ENCODE measurements at regions not wholly inside any gene's neighbourhood (a gene's known extent, or its start where the extent isn't known, plus 50 kb on each side); places are given as distances from the start of the nearest gene placed in this dataset.

DNA sequence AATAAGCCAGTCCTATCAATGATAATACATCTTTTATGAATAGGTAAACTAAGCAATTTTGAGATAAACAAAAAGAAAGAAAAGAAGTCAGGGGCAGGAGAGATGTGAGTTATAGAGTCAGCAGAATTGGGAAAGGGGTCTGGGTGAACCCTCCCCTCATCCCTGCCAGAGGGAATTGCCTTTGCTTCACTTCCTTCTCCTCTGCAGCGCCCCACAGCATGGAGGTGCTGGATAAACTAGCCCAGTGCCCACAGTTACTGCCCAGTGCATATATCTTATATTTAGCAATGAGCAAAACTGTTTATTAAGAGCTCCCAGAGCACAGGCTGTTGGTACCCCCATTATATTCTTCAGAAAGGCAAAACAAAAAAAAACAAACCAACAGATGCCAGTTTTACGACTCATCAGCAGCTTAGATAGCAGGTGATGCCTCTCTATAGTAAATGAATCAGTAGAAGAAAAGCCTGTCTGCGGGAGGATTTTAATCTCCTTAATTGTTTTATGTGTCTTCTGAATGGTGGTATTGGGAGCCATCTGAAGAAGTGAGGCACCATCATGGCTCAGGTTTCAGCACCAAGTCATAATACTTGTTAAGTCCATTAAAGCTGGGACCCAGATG lies 419.2 kb downstream of the EPM2A start:
- no peak for DNase-seq (ENCODE audit: low spot score in 2 of 2)
- no peak for TF ChIP-seq CTCF (IDR thresholded peaks at IDR 0.05)
- no peaks in the 10 kb centered on the region for H3K27me3 ChIP-seq
- H3K36me3 ChIP-seq, result no peaks in the 10 kb centered on the region
- H3K4me1 ChIP-seq, result no peaks in the 10 kb centered on the region
- intact Hi-C loops (cut with DNase I), result no loop called here
- H3K9me3 ChIP-seq, result no peaks in the 10 kb centered on the region
- no peak overlapping the region for H3K4me3 ChIP-seq
- H3K27ac ChIP-seq, result no peak overlapping the region

DNA sequence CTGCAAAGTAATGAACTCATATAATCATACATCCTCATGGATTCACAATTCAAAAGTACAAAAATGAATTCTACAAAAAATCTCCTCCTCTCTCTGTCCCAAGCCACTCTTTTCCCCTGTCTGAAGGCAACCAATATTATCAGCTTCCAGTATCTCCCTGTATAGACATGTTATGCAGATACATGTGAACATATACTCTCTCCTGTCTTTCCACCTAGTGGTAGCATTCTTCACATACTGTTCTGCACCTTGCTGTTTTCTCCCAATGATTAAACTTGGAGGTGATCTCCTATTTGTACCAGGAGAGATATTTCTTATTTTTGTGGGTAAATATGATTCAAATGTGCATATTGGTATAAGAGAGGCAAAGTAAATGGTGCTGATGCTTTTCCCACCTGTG lies 416.4 kb downstream of the EPM2A start:
- H3K4me1 ChIP-seq, result no peaks in the 10 kb centered on the region
- no peak for DNase-seq (ENCODE audit: low spot score in 2 of 2)
- H3K4me3 ChIP-seq, result no peak overlapping the region
- H3K27ac ChIP-seq, result no peak overlapping the region
- intact Hi-C loops (cut with DNase I), result no loop called here
- no peaks in the 10 kb centered on the region for H3K36me3 ChIP-seq
- H3K27me3 ChIP-seq, result no peaks in the 10 kb centered on the region
- H3K9me3 ChIP-seq, result no peaks in the 10 kb centered on the region
- TF ChIP-seq CTCF (IDR thresholded peaks at IDR 0.05), result no peak

GRCh38 chr6:145319605-145320004 lies 415.7 kb downstream of the EPM2A start:
- intact Hi-C loops (cut with DNase I), result no loop called here
- H3K36me3 ChIP-seq, result no peaks in the 10 kb centered on the region
- H3K4me3 ChIP-seq, result no peak overlapping the region
- H3K27ac ChIP-seq, result no peak overlapping the region
- H3K9me3 ChIP-seq, result no peaks in the 10 kb centered on the region
- no peak for TF ChIP-seq CTCF (IDR thresholded peaks at IDR 0.05)
- no peaks in the 10 kb centered on the region for H3K4me1 ChIP-seq
- DNase-seq (ENCODE audit: low spot score in 2 of 2), result no peak
- no peaks in the 10 kb centered on the region for H3K27me3 ChIP-seq

DNA sequence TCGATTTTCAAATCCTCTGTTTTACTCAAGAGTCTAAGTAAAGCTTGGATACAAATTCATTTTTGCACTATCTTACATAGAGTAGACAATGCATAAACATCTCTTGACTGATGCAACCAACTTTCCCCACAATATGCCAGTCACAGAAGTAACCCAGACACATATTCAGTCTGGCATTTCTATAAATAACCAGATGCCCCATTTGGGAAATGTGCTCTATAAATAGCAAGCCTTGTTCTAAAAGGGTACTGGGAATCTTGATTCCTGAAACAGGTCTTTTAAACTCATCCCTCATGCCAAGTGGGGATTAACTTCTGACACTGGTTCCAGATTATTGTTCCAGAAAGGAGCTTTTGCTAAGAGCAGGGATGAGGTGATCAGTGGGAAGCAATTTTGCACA lies 411.7 kb downstream of the EPM2A start:
- TF ChIP-seq CTCF (IDR thresholded peaks at IDR 0.05), result no peak
- intact Hi-C loops (cut with DNase I), result no loop called here
- H3K9me3 ChIP-seq, result no peaks in the 10 kb centered on the region
- peaks cover 0 to 2% of the 10 kb centered on the region in 2 donors for H3K4me1 ChIP-seq
- H3K4me3 ChIP-seq, result no peak overlapping the region
- no peak overlapping the region for H3K27ac ChIP-seq
- H3K36me3 ChIP-seq, result no peaks in the 10 kb centered on the region
- DNase-seq (ENCODE audit: low spot score in 2 of 2), result no peak
- H3K27me3 ChIP-seq, result no peaks in the 10 kb centered on the region

GRCh38 chr6:145327586-145327985 lies 407.7 kb downstream of the EPM2A start:
- no peak for TF ChIP-seq CTCF (IDR thresholded peaks at IDR 0.05)
- Histone ChIP-seq H3K36me3 (no peaks in the 10 kb centered on the region), H3K4me1 (peaks cover 0 to 2% of the 10 kb centered on the region in 2 donors), H3K9me3 (no peaks in the 10 kb centered on the region), H3K4me3 (no peak overlapping the region), H3K27ac (no peak overlapping the region), H3K27me3 (no peaks in the 10 kb centered on the region)
- intact Hi-C loops (cut with DNase I), result no loop called here
- DNase-seq (ENCODE audit: low spot score in 2 of 2), result no peak

GRCh38 chr6:145329257-145329656 lies 406.1 kb downstream of the EPM2A start:
- no peak overlapping the region for H3K27ac ChIP-seq
- intact Hi-C loops (cut with DNase I), result no loop called here
- no peak for TF ChIP-seq CTCF (IDR thresholded peaks at IDR 0.05)
- H3K4me3 ChIP-seq, result no peak overlapping the region
- H3K4me1 ChIP-seq, result peaks cover 0 to 2% of the 10 kb centered on the region in 2 donors
- DNase-seq (ENCODE audit: low spot score in 2 of 2), result no peak
- no peaks in the 10 kb centered on the region for H3K27me3 ChIP-seq
- no peaks in the 10 kb centered on the region for H3K9me3 ChIP-seq
- H3K36me3 ChIP-seq, result no peaks in the 10 kb centered on the region

All from ascending aorta (tissue), 2 donors.